ENCODE measurements at regions not wholly inside any gene's neighbourhood (a gene's known extent, or its start where the extent isn't known, plus 50 kb on each side); places are given as distances from the start of the nearest gene placed in this dataset.

DNA sequence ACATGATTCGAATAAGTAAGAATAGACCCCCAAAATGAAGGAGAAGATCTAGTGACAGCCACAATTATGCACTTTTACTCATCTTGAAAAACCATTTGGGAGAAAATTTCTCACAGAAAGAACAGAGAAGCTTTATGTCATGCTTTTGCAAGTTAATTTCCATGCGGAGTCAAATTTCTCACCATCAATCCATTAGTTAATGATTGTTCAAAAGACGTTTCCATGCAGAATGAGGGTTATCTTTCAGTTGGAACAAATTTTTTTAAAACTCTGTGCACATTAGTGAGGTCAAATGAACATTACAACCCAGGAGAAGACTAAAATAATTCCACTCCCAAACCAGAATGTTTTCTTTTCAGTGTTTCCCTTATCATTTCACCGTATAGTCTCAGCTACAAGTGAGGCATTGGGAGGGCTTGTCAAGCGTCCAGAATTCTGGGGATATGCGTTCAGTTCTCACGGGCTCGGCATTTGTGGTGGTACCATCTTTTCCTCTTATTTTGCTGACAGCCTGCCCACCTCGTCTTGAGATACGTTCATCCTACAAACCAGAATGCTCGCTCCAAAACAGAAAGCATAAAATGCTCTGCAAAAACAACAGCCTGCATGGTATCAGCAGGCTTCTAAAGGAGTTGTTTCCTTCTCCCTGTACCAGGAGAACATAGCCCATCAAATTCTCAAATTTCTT, 130.8 kb upstream of the TBL1X start:
- Histone ChIP-seq H3K4me2 (ENCODE audit: low read depth, low read length, poor library complexity, severe bottlenecking) (no peak overlapping the region), H4K20me1 (ENCODE audit: insufficient read depth, low read length, poor library complexity, severe bottlenecking) (no peaks in the 10 kb centered on the region), H3K4me3 (ENCODE audit: low read length, poor library complexity, severe bottlenecking) (no peak overlapping the region), H3K4me1 (ENCODE audit: insufficient read depth, low read length, poor library complexity, severe bottlenecking) (no peaks in the 10 kb centered on the region), H3K9ac (ENCODE audit: low read depth, low read length, poor library complexity, severe bottlenecking) (no peak overlapping the region), H3F3A (ENCODE audit: low read depth) (no peaks in the 10 kb centered on the region), H3K9me3 (ENCODE audit: insufficient read depth, low read depth, low read length) (no peaks in the 10 kb centered on the region), H2AFZ (ENCODE audit: low read length) (no peak overlapping the region), H3K79me2 (ENCODE audit: insufficient read depth, low read length) (no peaks in the 10 kb centered on the region), H3K9me2 (replicated peaks; ENCODE audit: low read depth, low read length) (no peaks in the 10 kb centered on the region), H3K27me3 (ENCODE audit: insufficient read depth, low read length, poor library complexity, severe bottlenecking) (no peaks in the 10 kb centered on the region), H3K36me3 (ENCODE audit: insufficient read depth, low read length) (no peaks in the 10 kb centered on the region)
- TF ChIP-seq EZH2phosphoT487 (IDR thresholded peaks at IDR 0.05; ENCODE audit: borderline replicate concordance), result no peak
- TF ChIP-seq, protein P1, sequence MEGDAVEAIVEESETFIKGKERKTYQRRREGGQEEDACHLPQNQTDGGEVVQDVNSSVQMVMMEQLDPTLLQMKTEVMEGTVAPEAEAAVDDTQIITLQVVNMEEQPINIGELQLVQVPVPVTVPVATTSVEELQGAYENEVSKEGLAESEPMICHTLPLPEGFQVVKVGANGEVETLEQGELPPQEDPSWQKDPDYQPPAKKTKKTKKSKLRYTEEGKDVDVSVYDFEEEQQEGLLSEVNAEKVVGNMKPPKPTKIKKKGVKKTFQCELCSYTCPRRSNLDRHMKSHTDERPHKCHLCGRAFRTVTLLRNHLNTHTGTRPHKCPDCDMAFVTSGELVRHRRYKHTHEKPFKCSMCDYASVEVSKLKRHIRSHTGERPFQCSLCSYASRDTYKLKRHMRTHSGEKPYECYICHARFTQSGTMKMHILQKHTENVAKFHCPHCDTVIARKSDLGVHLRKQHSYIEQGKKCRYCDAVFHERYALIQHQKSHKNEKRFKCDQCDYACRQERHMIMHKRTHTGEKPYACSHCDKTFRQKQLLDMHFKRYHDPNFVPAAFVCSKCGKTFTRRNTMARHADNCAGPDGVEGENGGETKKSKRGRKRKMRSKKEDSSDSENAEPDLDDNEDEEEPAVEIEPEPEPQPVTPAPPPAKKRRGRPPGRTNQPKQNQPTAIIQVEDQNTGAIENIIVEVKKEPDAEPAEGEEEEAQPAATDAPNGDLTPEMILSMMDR (conservative IDR thresholded peaks at IDR 0.05; ENCODE audit: low read length), result no peak

DNA sequence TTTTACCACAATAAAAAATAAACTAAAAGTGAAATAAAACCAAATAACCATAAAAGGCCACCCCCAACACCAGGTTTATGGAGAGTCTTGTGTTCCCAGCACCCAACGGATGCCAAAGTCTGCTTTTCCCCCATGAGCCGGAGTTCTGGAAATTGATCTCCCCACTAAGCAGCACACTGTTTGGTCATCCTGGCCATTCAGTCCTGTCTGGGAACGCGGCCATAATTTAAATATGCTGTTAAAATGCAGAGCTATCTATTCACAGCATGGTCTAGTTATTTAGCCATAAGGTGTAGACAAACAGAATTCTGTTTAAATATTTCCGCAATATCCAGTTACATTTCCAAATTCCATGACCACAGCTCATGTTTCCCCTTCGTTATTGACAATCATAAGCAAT, 129.6 kb upstream of the TBL1X start:
- Histone ChIP-seq H3K4me1 (ENCODE audit: insufficient read depth, low read length, poor library complexity, severe bottlenecking) (peaks cover 6% of the 10 kb centered on the region), H3K9me2 (replicated peaks; ENCODE audit: low read depth, low read length) (no peaks in the 10 kb centered on the region), H3K4me2 (ENCODE audit: low read depth, low read length, poor library complexity, severe bottlenecking) (no peak overlapping the region), H3F3A (ENCODE audit: low read depth) (no peaks in the 10 kb centered on the region), H3K9ac (ENCODE audit: low read depth, low read length, poor library complexity, severe bottlenecking) (no peak overlapping the region), H3K4me3 (ENCODE audit: low read length, poor library complexity, severe bottlenecking) (no peak overlapping the region), H3K27me3 (ENCODE audit: insufficient read depth, low read length, poor library complexity, severe bottlenecking) (no peaks in the 10 kb centered on the region), H3K9me3 (ENCODE audit: insufficient read depth, low read depth, low read length) (no peaks in the 10 kb centered on the region), H3K79me2 (ENCODE audit: insufficient read depth, low read length) (no peaks in the 10 kb centered on the region), H4K20me1 (ENCODE audit: insufficient read depth, low read length, poor library complexity, severe bottlenecking) (no peaks in the 10 kb centered on the region), H2AFZ (ENCODE audit: low read length) (no peak overlapping the region), H3K36me3 (ENCODE audit: insufficient read depth, low read length) (no peaks in the 10 kb centered on the region)
- TF ChIP-seq, protein P1 (conservative IDR thresholded peaks at IDR 0.05; ENCODE audit: low read length), result no peak
- no peak for TF ChIP-seq EZH2phosphoT487 (IDR thresholded peaks at IDR 0.05; ENCODE audit: borderline replicate concordance)

DNA sequence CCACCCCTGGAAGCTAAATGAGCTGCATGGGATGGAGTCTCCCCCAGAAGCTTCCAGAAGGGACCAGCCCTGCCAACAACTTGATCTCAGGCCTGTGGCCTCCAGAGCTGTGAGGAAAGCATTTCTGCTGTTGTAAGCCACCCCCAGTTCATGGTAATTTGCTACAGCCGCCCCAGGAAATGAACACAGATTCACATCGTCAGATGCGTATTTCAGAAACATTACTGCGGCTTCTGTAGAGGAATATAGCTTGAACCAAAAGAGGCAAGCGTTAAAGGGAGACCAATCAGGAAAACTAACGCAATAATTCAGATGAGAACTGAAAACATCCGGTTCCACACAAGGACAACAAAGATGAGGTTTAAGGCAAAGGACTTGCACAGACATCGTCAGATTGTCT, 128.4 kb upstream of the TBL1X start:
- Histone ChIP-seq H3K4me2 (ENCODE audit: low read depth, low read length, poor library complexity, severe bottlenecking) (no peak overlapping the region), H3F3A (ENCODE audit: low read depth) (no peaks in the 10 kb centered on the region), H3K9me2 (replicated peaks; ENCODE audit: low read depth, low read length) (no peaks in the 10 kb centered on the region), H3K9ac (ENCODE audit: low read depth, low read length, poor library complexity, severe bottlenecking) (no peak overlapping the region), H3K79me2 (ENCODE audit: insufficient read depth, low read length) (no peaks in the 10 kb centered on the region), H3K9me3 (ENCODE audit: insufficient read depth, low read depth, low read length) (no peaks in the 10 kb centered on the region), H2AFZ (ENCODE audit: low read length) (no peak overlapping the region), H3K36me3 (ENCODE audit: insufficient read depth, low read length) (no peaks in the 10 kb centered on the region), H3K27me3 (ENCODE audit: insufficient read depth, low read length, poor library complexity, severe bottlenecking) (no peaks in the 10 kb centered on the region), H3K4me3 (ENCODE audit: low read length, poor library complexity, severe bottlenecking) (no peak overlapping the region), H3K4me1 (ENCODE audit: insufficient read depth, low read length, poor library complexity, severe bottlenecking) (peaks cover 14% of the 10 kb centered on the region), H4K20me1 (ENCODE audit: insufficient read depth, low read length, poor library complexity, severe bottlenecking) (no peaks in the 10 kb centered on the region)
- TF ChIP-seq, protein P1 (conservative IDR thresholded peaks at IDR 0.05; ENCODE audit: low read length), result no peak
- no peak for TF ChIP-seq EZH2phosphoT487 (IDR thresholded peaks at IDR 0.05; ENCODE audit: borderline replicate concordance)
